ENCODE measurements at regions not wholly inside any gene's neighbourhood (a gene's known extent, or its start where the extent isn't known, plus 50 kb on each side); places are given as distances from the start of the nearest gene placed in this dataset.

GRCh38 chr9:119523508-119523907, 154.3 kb upstream of the BRINP1 start:
- Histone ChIP-seq H3K9ac (ENCODE audit: low read length) (no peak overlapping the region), H3K36me3 (ENCODE audit: control insufficient read depth in 1 of 2, insufficient read depth in 2 of 2, low read length in 2 of 2) (no peaks in the 10 kb centered on the region; a peak in 1 of 4 replicates), H2AFZ (ENCODE audit: low read depth, low read length, poor library complexity, severe bottlenecking) (no peak overlapping the region), H3K27ac (ENCODE audit: low read depth, low read length) (no peak overlapping the region), H3K79me2 (ENCODE audit: insufficient read depth, low read length) (no peaks in the 10 kb centered on the region), H3K9me3 (ENCODE audit: control insufficient read depth in 1 of 2, insufficient read depth in 1 of 2, low read depth in 1 of 2, low read length in 2 of 2) (peaks cover 0 to 14% of the 10 kb centered on the region in 2 experiments; a peak in 2 of 4 replicates), H3K9me2 (ENCODE audit: insufficient read depth) (no peaks in the 10 kb centered on the region), H3K4me1 (ENCODE audit: control insufficient read depth in 1 of 2, insufficient read depth in 2 of 2, low read length in 2 of 2) (no peaks in the 10 kb centered on the region), H3K27me3 (ENCODE audit: insufficient read depth, low read length) (no peaks in the 10 kb centered on the region), H3K4me2 (ENCODE audit: low read length) (no peak overlapping the region), H3K4me3 (replicated peaks in 1 of 2; ENCODE audit: low read depth in 1 of 2, low read length in 2 of 2) (no peak overlapping the region), H4K20me1 (ENCODE audit: insufficient read depth) (no peaks in the 10 kb centered on the region)
- ChIA-PET CTCF (no interaction called here), POLR2A (no interaction called here), RAD21 (ENCODE audit: low non-redundant PET in 1 of 2, low total read pairs in 2 of 2, uncharacterized antibody in 2 of 2, unreplicated experiment in 2 of 2) (no interaction called here)
- DNase-seq (ENCODE audit: low read depth, low spot score), result no peak
- no TSS peak for BruUV-seq (replicated peaks)
- ATAC-seq, result no peak
- no peak for TF ChIP-seq SRF (IDR thresholded peaks at IDR 0.05; ENCODE audit: low read depth)
- TF ChIP-seq SP1 (IDR thresholded peaks at IDR 0.05; ENCODE audit: low read depth), result no peak
- TF ChIP-seq CEBPB (IDR thresholded peaks at IDR 0.05; ENCODE audit: low read depth), result no peak
- no peak for TF ChIP-seq EZH2phosphoT487 (IDR thresholded peaks at IDR 0.05; ENCODE audit: borderline replicate concordance)
- TF ChIP-seq YY1 (IDR thresholded peaks at IDR 0.05; ENCODE audit: extremely low read depth, insufficient replicate concordance, low read depth, low read length), result no peak
- TF ChIP-seq CTCF (IDR thresholded peaks at IDR 0.05 in 2 of 3, conservative IDR thresholded peaks at IDR 0.05 in 1 of 3; ENCODE audit: borderline replicate concordance in 1 of 3, insufficient read depth in 1 of 3, low read depth in 2 of 3, low read length in 2 of 3), result no peak
- intact Hi-C loops (cut with micrococcal nuclease), result no loop called here

- intact Hi-C loops (cut with micrococcal nuclease), result no loop called here
- ATAC-seq, result no peak
- no peak overlapping the region for H2AFZ ChIP-seq (ENCODE audit: low read depth, low read length, poor library complexity, severe bottlenecking)
- no peaks in the 10 kb centered on the region; a peak in 1 of 4 replicates for H3K36me3 ChIP-seq (ENCODE audit: control insufficient read depth in 1 of 2, insufficient read depth in 2 of 2, low read length in 2 of 2)
- no peaks in the 10 kb centered on the region for H3K27me3 ChIP-seq (ENCODE audit: insufficient read depth, low read length)
- peaks cover 0 to 14% of the 10 kb centered on the region in 2 experiments; a peak in 2 of 4 replicates for H3K9me3 ChIP-seq (ENCODE audit: control insufficient read depth in 1 of 2, insufficient read depth in 1 of 2, low read depth in 1 of 2, low read length in 2 of 2)
- H3K9me2 ChIP-seq (ENCODE audit: insufficient read depth), result no peaks in the 10 kb centered on the region
- ChIA-PET CTCF (no interaction called here), POLR2A (no interaction called here), RAD21 (ENCODE audit: low non-redundant PET in 1 of 2, low total read pairs in 2 of 2, uncharacterized antibody in 2 of 2, unreplicated experiment in 2 of 2) (no interaction called here)
- H3K27ac ChIP-seq (ENCODE audit: low read depth, low read length), result no peak overlapping the region
- no peak overlapping the region for H3K9ac ChIP-seq (ENCODE audit: low read length)
- no peaks in the 10 kb centered on the region for H4K20me1 ChIP-seq (ENCODE audit: insufficient read depth)
- no peaks in the 10 kb centered on the region for H3K79me2 ChIP-seq (ENCODE audit: insufficient read depth, low read length)
- DNase-seq (ENCODE audit: low read depth, low spot score), result no peak
- H3K4me3 ChIP-seq (replicated peaks in 1 of 2; ENCODE audit: low read depth in 1 of 2, low read length in 2 of 2), result no peak overlapping the region
- no peak overlapping the region for H3K4me2 ChIP-seq (ENCODE audit: low read length)
- H3K4me1 ChIP-seq (ENCODE audit: control insufficient read depth in 1 of 2, insufficient read depth in 2 of 2, low read length in 2 of 2), result no peaks in the 10 kb centered on the region
- no TSS peak for BruUV-seq (replicated peaks)
- no peak for TF ChIP-seq JUND (IDR thresholded peaks at IDR 0.05)
- TF ChIP-seq CTCF (IDR thresholded peaks at IDR 0.05 in 2 of 3, conservative IDR thresholded peaks at IDR 0.05 in 1 of 3; ENCODE audit: borderline replicate concordance in 1 of 3, insufficient read depth in 1 of 3, low read depth in 2 of 3, low read length in 2 of 3), result no peak
- no peak for TF ChIP-seq REST (IDR thresholded peaks at IDR 0.05; ENCODE audit: low read depth)
- TF ChIP-seq SIN3A (IDR thresholded peaks at IDR 0.05; ENCODE audit: low read depth), result no peak
- TF ChIP-seq CBX3 (IDR thresholded peaks at IDR 0.05; ENCODE audit: low read depth), result no peak
- no peak for TF ChIP-seq RAD21 (IDR thresholded peaks at IDR 0.05; ENCODE audit: low read depth)
- no peak for TF ChIP-seq ZFX (IDR thresholded peaks at IDR 0.05)
- TF ChIP-seq EZH2phosphoT487 (IDR thresholded peaks at IDR 0.05; ENCODE audit: borderline replicate concordance), result no peak
These were observed 153.1 kb upstream of the BRINP1 start for GRCh38 chr9:119522381-119522780.

All from HCT116 (cell line).